OCI-LY1 (cell line): ENCODE measurements at regions not wholly inside any gene's neighbourhood (a gene's known extent, or its start where the extent isn't known, plus 50 kb on each side); places are given as distances from the start of the nearest gene placed in this dataset.
"Not testable (repeated sequence)": the region's sequence is repeated elsewhere in the genome, so short reads cannot be mapped to it uniquely, and the experiment has no call there.

ENCODE experiments used
- EZH2 ChIP-seq: fragments of 200-600 bp; sonication (generic), shearing (Covaris generic); IDR thresholded peaks from 2 replicates; pipeline ENCODE4 v1.8.0; 2017; ENCODE audit warnings: borderline replicate concordance, mixed run types, mild to moderate bottlenecking, antibody characterized with exemption, low read length, moderate library complexity, mixed read lengths
- TF ChIP-seq, protein P1 (sequence below): fragments of 200-600 bp; sonication (generic), shearing (Covaris generic); IDR thresholded peaks from 2 replicates; pipeline ENCODE4 v1.5.1; 2017; ENCODE audit warnings: mild to moderate bottlenecking, antibody characterized with exemption, low read length, moderate library complexity, mixed read lengths

DNA sequence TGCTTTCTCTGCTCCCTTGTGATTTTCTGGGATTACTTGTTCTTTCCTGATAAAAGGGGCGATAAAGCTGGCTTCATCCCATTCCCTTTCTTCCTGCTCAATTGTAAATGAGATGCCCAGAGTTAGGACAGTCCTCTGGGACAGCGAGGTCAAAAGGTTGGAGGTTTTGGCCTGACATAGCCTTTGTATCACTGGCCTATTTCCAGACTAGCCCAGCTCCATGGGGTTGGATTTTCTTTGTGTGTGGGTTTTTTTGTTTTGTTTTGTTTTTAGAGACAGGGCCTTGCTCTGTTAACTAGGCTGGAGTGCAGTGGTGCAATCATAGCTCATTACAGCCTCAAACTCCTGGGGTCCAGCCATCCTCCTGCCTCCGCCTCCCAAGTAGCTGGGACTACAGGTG lies 57.8 kb downstream of the NPIPB11 start:
- TF ChIP-seq, protein P1, sequence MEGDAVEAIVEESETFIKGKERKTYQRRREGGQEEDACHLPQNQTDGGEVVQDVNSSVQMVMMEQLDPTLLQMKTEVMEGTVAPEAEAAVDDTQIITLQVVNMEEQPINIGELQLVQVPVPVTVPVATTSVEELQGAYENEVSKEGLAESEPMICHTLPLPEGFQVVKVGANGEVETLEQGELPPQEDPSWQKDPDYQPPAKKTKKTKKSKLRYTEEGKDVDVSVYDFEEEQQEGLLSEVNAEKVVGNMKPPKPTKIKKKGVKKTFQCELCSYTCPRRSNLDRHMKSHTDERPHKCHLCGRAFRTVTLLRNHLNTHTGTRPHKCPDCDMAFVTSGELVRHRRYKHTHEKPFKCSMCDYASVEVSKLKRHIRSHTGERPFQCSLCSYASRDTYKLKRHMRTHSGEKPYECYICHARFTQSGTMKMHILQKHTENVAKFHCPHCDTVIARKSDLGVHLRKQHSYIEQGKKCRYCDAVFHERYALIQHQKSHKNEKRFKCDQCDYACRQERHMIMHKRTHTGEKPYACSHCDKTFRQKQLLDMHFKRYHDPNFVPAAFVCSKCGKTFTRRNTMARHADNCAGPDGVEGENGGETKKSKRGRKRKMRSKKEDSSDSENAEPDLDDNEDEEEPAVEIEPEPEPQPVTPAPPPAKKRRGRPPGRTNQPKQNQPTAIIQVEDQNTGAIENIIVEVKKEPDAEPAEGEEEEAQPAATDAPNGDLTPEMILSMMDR, result not testable (repeated sequence)
- TF ChIP-seq EZH2, result not testable (repeated sequence)
